Left ventricle myocardium inferior (tissue), 1 donor: ENCODE measurements at regions not wholly inside any gene's neighbourhood (a gene's known extent, or its start where the extent isn't known, plus 50 kb on each side); places are given as distances from the start of the nearest gene placed in this dataset.
"Not testable (repeated sequence)": the region's sequence is repeated elsewhere in the genome, so short reads cannot be mapped to it uniquely, and the experiment has no call there.

Experiments
- DNase-seq: peaks from one replicate; pipeline ENCODE4 v3.0.0-alpha.2; 2020
- H3K27ac ChIP-seq: fragments of 200-600 bp; replicated peaks from 2 replicates; pipeline ENCODE4 v1.8.0; 2021
- H3K27me3 ChIP-seq: fragments of 200-600 bp; 2 replicates; pipeline ENCODE4 v1.8.0; 2021; ENCODE audit warnings: low read depth
- H3K36me3 ChIP-seq: fragments of 200-600 bp; 2 replicates; pipeline ENCODE4 v1.8.0; 2021
- H3K4me1 ChIP-seq: fragments of 200-600 bp; 2 replicates; pipeline ENCODE4 v1.8.0; 2021
- H3K4me3 ChIP-seq: fragments of 200-600 bp; 2 replicates; pipeline ENCODE4 v1.8.0; 2021; ENCODE audit warnings: mild to moderate bottlenecking, moderate library complexity
- H3K9me3 ChIP-seq: fragments of 200-600 bp; replicated peaks from 2 replicates; pipeline ENCODE4 v1.8.0; 2021
- CTCF ChIP-seq: fragments of 200-600 bp; IDR thresholded peaks from 2 replicates; pipeline ENCODE4 v1.8.0; 2021; ENCODE audit warnings: antibody characterized with exemption, mild to moderate bottlenecking, borderline replicate concordance
- intact Hi-C: fragments of 100-400 bp; cut with micrococcal nuclease; formaldehyde crosslinking; loops from one replicate; pipeline ENCODE4 v1.11.0; 2022
- donor health status: DM: no; HTN: yes; CAD: no; lungs with severe emphysema.

GRCh38 chrX:102846544-102847236 is 90.4 kb upstream of the RAB40AL start:
- no peaks in the 10 kb centered on the region for H3K9me3 ChIP-seq
- intact Hi-C loops, result no loop called here
- H3K27ac ChIP-seq, result no peak overlapping the region
- H3K4me1 ChIP-seq, result no peaks in the 10 kb centered on the region
- no peak overlapping the region for H3K4me3 ChIP-seq
- no peaks in the 10 kb centered on the region for H3K27me3 ChIP-seq
- no peak for TF ChIP-seq CTCF
- no peaks in the 10 kb centered on the region for H3K36me3 ChIP-seq
- no peak for DNase-seq

- no peak overlapping the region for H3K4me3 ChIP-seq
- no peaks in the 10 kb centered on the region for H3K27me3 ChIP-seq
- H3K9me3 ChIP-seq, result no peaks in the 10 kb centered on the region
- H3K27ac ChIP-seq, result no peak overlapping the region
- TF ChIP-seq CTCF, result no peak
- intact Hi-C loops, result no loop called here
- DNase-seq, result no peak
- no peaks in the 10 kb centered on the region for H3K36me3 ChIP-seq
- H3K4me1 ChIP-seq, result no peaks in the 10 kb centered on the region
Measured at GRCh38 chrX:102847362-102847761, 89.7 kb upstream of the RAB40AL start.

- H3K4me3 ChIP-seq, result no peak overlapping the region
- H3K4me1 ChIP-seq, result no peaks in the 10 kb centered on the region
- DNase-seq, result no peak
- H3K36me3 ChIP-seq, result no peaks in the 10 kb centered on the region
- H3K9me3 ChIP-seq, result no peaks in the 10 kb centered on the region
- H3K27ac ChIP-seq, result no peak overlapping the region
- no peak for TF ChIP-seq CTCF
- intact Hi-C loops, result no loop called here
- H3K27me3 ChIP-seq, result no peaks in the 10 kb centered on the region
Measured at GRCh38 chrX:102849396-102849795, 87.7 kb upstream of the RAB40AL start.

GRCh38 chrX:102858826-102859549 is 78.1 kb upstream of the RAB40AL start:
- H3K9me3 ChIP-seq, H3K4me3 ChIP-seq, DNase-seq, H3K27ac ChIP-seq, H3K36me3 ChIP-seq, intact Hi-C loops, H3K27me3 ChIP-seq, H3K4me1 ChIP-seq: not testable (repeated sequence)

- intact Hi-C loops, result no loop called here
- no peak for DNase-seq
- no peak for TF ChIP-seq CTCF
Measured at GRCh38 chrX:102859550-102859871, 77.6 kb upstream of the RAB40AL start.

GRCh38 chrX:102860235-102860634 is 76.8 kb upstream of the RAB40AL start:
- no peak for DNase-seq
- Histone ChIP-seq H3K4me3 (no peak overlapping the region), H3K4me1 (no peaks in the 10 kb centered on the region), H3K27me3 (no peaks in the 10 kb centered on the region), H3K27ac (no peak overlapping the region), H3K9me3 (no peaks in the 10 kb centered on the region), H3K36me3 (no peaks in the 10 kb centered on the region)
- no peak for TF ChIP-seq CTCF
- intact Hi-C loops, result no loop called here

More at GRCh38 chrX:102859550-102859871, 77.6 kb upstream of the RAB40AL start:
- no peaks in the 10 kb centered on the region for H3K9me3 ChIP-seq
- H3K27ac ChIP-seq, result no peak overlapping the region
- H3K4me3 ChIP-seq, result no peak overlapping the region
- H3K36me3 ChIP-seq, result no peaks in the 10 kb centered on the region
- no peaks in the 10 kb centered on the region for H3K4me1 ChIP-seq
- H3K27me3 ChIP-seq, result no peaks in the 10 kb centered on the region
